Testis (tissue), 2 donors: ENCODE measurements at regions not wholly inside any gene's neighbourhood (a gene's known extent, or its start where the extent isn't known, plus 50 kb on each side); places are given as distances from the start of the nearest gene placed in this dataset.

Experiments used
- POLR2A ChIP-seq: fragments of 450-650 bp; IDR thresholded peaks from one replicate; pipeline ENCODE4 v1.6.1; 2017; ENCODE audit warnings: antibody characterized with exemption, mild to moderate bottlenecking, moderate library complexity
- TF ChIP-seq, protein P1 (sequence below), 3 experiments: fragments of 450-650 bp in 2 of 3; fragments of 200-600 bp in 1 of 3; sonication (generic) in 1 of 3; IDR thresholded peaks; one replicate each; pipeline ENCODE4 v1.5.1; 2016 to 2019; ENCODE audit warnings: antibody characterized with exemption in 3 of 3, mild to moderate bottlenecking in 2 of 3, moderate library complexity in 1 of 3

DNA sequence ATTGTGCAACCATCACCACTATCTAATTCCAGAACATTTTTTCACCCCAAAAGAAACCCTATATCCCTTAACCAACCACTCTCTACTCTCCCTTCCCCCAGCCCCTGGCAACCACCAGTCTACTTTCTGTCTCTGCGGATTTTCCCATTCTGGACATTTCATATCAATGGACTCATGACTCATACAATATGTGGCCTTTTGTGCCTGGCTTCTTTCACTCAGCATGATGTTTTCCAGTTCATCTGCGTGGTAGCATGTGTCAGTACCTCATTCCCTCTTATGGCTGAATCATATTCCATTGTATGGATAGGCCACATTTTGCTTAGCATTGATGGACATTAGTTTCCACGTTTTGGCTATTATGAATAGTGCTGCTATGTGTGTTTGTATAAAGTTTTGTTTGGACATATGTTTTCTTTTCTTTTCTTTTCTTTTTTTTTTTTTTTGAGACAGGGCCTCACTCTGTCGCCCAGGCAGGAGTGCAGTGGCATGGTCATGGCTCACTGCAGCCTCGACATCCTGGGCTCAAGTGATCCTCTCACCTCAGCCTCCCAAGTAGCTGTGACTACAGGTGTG is 335.4 kb downstream of the BCOR start:
- TF ChIP-seq POLR2A, result no peak
- TF ChIP-seq, protein P1, sequence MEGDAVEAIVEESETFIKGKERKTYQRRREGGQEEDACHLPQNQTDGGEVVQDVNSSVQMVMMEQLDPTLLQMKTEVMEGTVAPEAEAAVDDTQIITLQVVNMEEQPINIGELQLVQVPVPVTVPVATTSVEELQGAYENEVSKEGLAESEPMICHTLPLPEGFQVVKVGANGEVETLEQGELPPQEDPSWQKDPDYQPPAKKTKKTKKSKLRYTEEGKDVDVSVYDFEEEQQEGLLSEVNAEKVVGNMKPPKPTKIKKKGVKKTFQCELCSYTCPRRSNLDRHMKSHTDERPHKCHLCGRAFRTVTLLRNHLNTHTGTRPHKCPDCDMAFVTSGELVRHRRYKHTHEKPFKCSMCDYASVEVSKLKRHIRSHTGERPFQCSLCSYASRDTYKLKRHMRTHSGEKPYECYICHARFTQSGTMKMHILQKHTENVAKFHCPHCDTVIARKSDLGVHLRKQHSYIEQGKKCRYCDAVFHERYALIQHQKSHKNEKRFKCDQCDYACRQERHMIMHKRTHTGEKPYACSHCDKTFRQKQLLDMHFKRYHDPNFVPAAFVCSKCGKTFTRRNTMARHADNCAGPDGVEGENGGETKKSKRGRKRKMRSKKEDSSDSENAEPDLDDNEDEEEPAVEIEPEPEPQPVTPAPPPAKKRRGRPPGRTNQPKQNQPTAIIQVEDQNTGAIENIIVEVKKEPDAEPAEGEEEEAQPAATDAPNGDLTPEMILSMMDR (IDR thresholded peaks at IDR 0.05), result no peak
